Ishikawa (cell line): ENCODE measurements at regions not wholly inside any gene's neighbourhood (a gene's known extent, or its start where the extent isn't known, plus 50 kb on each side); places are given as distances from the start of the nearest gene placed in this dataset.

ENCODE experiments used
- CEBPB ChIP-seq: IDR thresholded peaks from 2 replicates; pipeline ENCODE4 v1.6.1; 2012
- CREB1 ChIP-seq: IDR thresholded peaks from 2 replicates; pipeline ENCODE4 v1.6.1; 2012; ENCODE audit warnings: low read depth
- EGR1 ChIP-seq: IDR thresholded peaks from 2 replicates; pipeline ENCODE4 v1.6.1; 2012
- EP300 ChIP-seq: IDR thresholded peaks from 2 replicates; pipeline ENCODE4 v1.6.1; 2012; ENCODE audit warnings: borderline replicate concordance
- FOXM1 ChIP-seq: IDR thresholded peaks from 2 replicates; pipeline ENCODE4 v1.6.1; 2012; ENCODE audit warnings: low read depth, borderline replicate concordance
- NFIC ChIP-seq: IDR thresholded peaks from 2 replicates; pipeline ENCODE4 v1.6.1; 2012
- RAD21 ChIP-seq: IDR thresholded peaks from 2 replicates; pipeline ENCODE4 v1.6.1; 2012; ENCODE audit warnings: low read depth
- REST ChIP-seq: IDR thresholded peaks from 2 replicates; pipeline ENCODE4 v1.6.1; 2012; ENCODE audit warnings: low read depth, mild to moderate bottlenecking
- TAF1 ChIP-seq: IDR thresholded peaks from 2 replicates; pipeline ENCODE4 v1.6.1; 2012; ENCODE audit warnings: low read depth, mild to moderate bottlenecking
- TCF12 ChIP-seq: IDR thresholded peaks from 2 replicates; pipeline ENCODE4 v1.6.1; 2012; ENCODE audit warnings: low read depth
- TEAD4 ChIP-seq: IDR thresholded peaks from 2 replicates; pipeline ENCODE4 v1.6.1; 2012
- YY1 ChIP-seq: IDR thresholded peaks from 2 replicates; pipeline ENCODE4 v1.6.1; 2012; ENCODE audit warnings: low read depth
- ZBTB7A ChIP-seq: IDR thresholded peaks from 2 replicates; pipeline ENCODE4 v1.6.1; 2012; ENCODE audit warnings: low read depth
- TF ChIP-seq, protein P1 (sequence below): IDR thresholded peaks from 2 replicates; pipeline ENCODE4 v1.6.1; 2012
- TF ChIP-seq, protein P2 (sequence below): IDR thresholded peaks from 2 replicates; pipeline ENCODE4 v1.6.1; 2012

DNA sequence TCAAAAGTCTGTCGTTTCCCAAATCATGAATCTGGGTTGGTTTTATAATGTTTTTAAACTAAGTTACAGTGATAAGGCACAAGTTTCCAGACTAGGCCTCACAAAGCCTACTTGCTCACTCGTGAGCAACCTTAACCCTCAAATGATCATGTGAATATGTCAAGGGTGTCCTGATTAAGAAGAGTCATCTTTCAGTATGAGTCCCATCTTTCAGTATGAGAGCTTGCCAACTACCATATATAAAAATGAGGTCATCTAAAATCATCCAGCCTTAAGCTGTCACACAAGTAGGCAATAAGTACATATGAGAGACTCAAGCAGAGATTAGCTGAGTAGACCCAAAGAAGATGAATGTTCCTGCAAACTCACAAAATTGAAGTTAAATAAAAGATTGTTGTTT, 668.4 kb upstream of the FAM174A start:
- TF ChIP-seq YY1 (no peak), REST (no peak), NFIC (no peak), TAF1 (no peak), TEAD4 (no peak), EP300 (no peak), RAD21 (no peak), EGR1 (no peak), FOXM1 (no peak), CREB1 (no peak), ZBTB7A (no peak), TCF12 (no peak)
- TF ChIP-seq, protein P1, sequence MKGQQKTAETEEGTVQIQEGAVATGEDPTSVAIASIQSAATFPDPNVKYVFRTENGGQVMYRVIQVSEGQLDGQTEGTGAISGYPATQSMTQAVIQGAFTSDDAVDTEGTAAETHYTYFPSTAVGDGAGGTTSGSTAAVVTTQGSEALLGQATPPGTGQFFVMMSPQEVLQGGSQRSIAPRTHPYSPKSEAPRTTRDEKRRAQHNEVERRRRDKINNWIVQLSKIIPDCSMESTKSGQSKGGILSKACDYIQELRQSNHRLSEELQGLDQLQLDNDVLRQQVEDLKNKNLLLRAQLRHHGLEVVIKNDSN: no peak
- TF ChIP-seq, protein P2, sequence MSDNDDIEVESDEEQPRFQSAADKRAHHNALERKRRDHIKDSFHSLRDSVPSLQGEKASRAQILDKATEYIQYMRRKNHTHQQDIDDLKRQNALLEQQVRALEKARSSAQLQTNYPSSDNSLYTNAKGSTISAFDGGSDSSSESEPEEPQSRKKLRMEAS: no peak

DNA sequence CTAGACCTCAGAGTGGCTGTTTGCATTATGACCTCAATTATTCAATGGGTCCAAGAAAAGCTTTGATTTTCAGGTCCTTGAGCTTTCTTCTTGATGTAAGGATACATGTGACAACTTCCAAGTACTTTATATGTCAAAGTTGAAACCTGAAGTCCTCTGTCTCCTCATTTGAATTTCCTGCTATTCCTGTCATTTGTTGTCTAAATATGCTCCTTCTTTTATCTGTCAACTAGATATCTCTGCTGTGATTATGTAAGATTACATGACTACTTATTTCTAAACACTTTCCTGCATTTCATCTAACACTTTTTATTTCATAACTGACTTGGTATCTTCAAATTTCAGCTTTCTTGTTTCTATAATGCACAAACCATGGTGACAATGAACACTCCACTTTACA, 670.0 kb upstream of the FAM174A start:
- no peak for TF ChIP-seq REST
- no peak for TF ChIP-seq EGR1
- TF ChIP-seq NFIC: no peak
- TF ChIP-seq CEBPB: no peak
- TF ChIP-seq EP300: no peak
- TF ChIP-seq, protein P2: no peak

GRCh38 chr5:99835791-99836190, 699.4 kb upstream of the FAM174A start:
- TF ChIP-seq RAD21 (no peak), TAF1 (no peak), REST (no peak), NFIC (no peak), TEAD4 (no peak), ZBTB7A (no peak), CEBPB (no peak), TCF12 (no peak), EGR1 (no peak), YY1 (no peak), EP300 (no peak)
- TF ChIP-seq, protein P2: no peak

DNA sequence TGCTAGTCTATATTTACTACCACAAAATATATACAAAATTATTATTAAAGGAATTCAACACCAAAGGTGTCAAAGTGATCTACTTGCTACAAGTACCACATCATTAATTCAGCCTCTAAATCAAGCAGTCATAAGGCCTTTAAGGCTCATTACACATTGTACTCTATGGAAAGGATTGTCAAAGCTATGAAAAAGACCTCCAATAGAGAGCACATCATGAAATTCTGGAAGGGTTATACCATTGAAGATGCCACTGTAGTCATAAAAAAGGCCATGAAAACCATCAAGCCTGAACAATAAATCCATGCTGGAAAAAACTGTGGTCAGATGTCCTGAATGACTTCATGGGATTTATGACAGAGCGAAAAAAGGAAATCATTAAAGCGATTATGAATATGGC, 708.0 kb upstream of the FAM174A start:
- TF ChIP-seq TEAD4 (no peak), CEBPB (no peak)

- TF ChIP-seq ZBTB7A (no peak), CREB1 (no peak), RAD21 (no peak), EP300 (no peak), TCF12 (no peak), TEAD4 (no peak), YY1 (no peak), EGR1 (no peak), NFIC (no peak), FOXM1 (no peak), TAF1 (no peak), CEBPB (no peak), REST (no peak)
- TF ChIP-seq, protein P1: no peak
- TF ChIP-seq, protein P2: no peak
Measured at GRCh38 chr5:99817796-99818195, 717.4 kb upstream of the FAM174A start.
